Ascending aorta (tissue), 2 donors: ENCODE measurements at regions not wholly inside any gene's neighbourhood (a gene's known extent, or its start where the extent isn't known, plus 50 kb on each side); places are given as distances from the start of the nearest gene placed in this dataset.

Experiments used
- DNase-seq, 2 donors: peaks; one replicate each; pipeline ENCODE4 v3.0.0-alpha.2; 2019; ENCODE audit warnings: low spot score in 2 of 2
- H3K27ac ChIP-seq, 2 donors: fragments of 200-600 bp; sonication (generic); one replicate each; pipeline ENCODE4 v1.5.1; 2016 to 2017; ENCODE audit warnings: mild to moderate bottlenecking in 1 of 2
- H3K27me3 ChIP-seq: fragments of 200-600 bp; sonication (generic); one replicate; pipeline ENCODE4 v1.5.1; 2017
- H3K36me3 ChIP-seq, 2 donors: fragments of 200-600 bp; sonication (generic); one replicate each; pipeline ENCODE4 v1.5.1; 2016
- H3K4me1 ChIP-seq, 2 donors: fragments of 200-600 bp; sonication (generic); one replicate each; pipeline ENCODE4 v1.5.1; 2016 to 2017; ENCODE audit warnings: mild to moderate bottlenecking in 1 of 2
- H3K4me3 ChIP-seq, 2 donors: fragments of 200-600 bp; sonication (generic); one replicate each; pipeline ENCODE4 v1.5.1; 2016 to 2017; ENCODE audit warnings: mild to moderate bottlenecking in 1 of 2
- H3K9me3 ChIP-seq, 2 donors: fragments of 200-600 bp; sonication (generic); one replicate each; pipeline ENCODE4 v1.5.1; 2016
- intact Hi-C: fragments of 100-400 bp; cut with DNase I; formaldehyde crosslinking; loops from one replicate; pipeline ENCODE4 v1.15.1; 2023
- TF ChIP-seq, protein P1 (sequence below), 3 experiments: fragments of 200-600 bp in 2 of 3; fragments of 450-650 bp in 1 of 3; sonication (generic) in 2 of 3; IDR thresholded peaks; one replicate each; pipeline ENCODE4 v1.5.1; 2016 to 2019; ENCODE audit warnings: antibody characterized with exemption in 3 of 3, mild to moderate bottlenecking in 1 of 3, moderate library complexity in 1 of 3

DNA sequence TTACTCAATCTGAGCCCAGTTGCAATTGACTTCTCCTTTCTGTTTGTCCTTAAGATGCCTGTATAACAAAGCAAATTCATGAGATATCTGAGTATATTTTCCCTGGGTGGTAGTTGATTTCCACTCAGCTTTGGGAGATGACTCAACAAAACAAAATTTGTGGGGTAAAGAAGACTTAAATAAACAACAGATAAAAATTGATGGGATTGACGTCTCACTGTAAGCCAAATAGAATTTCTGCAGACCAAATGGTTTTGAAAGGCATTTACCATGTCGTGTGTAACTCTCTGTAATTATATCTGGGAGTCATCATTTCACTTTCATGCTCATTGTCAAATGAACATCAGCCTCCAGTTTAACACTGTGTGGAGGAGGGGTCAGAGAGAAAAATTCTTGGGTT, 255.4 kb upstream of the MYO3A start:
- Histone ChIP-seq H3K27ac (no peak overlapping the region), H3K36me3 (no peaks in the 10 kb centered on the region), H3K27me3 (no peaks in the 10 kb centered on the region), H3K9me3 (no peaks in the 10 kb centered on the region), H3K4me1 (no peaks in the 10 kb centered on the region), H3K4me3 (no peak overlapping the region)
- intact Hi-C loops: no loop called here
- TF ChIP-seq, protein P1, sequence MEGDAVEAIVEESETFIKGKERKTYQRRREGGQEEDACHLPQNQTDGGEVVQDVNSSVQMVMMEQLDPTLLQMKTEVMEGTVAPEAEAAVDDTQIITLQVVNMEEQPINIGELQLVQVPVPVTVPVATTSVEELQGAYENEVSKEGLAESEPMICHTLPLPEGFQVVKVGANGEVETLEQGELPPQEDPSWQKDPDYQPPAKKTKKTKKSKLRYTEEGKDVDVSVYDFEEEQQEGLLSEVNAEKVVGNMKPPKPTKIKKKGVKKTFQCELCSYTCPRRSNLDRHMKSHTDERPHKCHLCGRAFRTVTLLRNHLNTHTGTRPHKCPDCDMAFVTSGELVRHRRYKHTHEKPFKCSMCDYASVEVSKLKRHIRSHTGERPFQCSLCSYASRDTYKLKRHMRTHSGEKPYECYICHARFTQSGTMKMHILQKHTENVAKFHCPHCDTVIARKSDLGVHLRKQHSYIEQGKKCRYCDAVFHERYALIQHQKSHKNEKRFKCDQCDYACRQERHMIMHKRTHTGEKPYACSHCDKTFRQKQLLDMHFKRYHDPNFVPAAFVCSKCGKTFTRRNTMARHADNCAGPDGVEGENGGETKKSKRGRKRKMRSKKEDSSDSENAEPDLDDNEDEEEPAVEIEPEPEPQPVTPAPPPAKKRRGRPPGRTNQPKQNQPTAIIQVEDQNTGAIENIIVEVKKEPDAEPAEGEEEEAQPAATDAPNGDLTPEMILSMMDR (IDR thresholded peaks at IDR 0.05): no peak
- DNase-seq: no peak

- H3K36me3 ChIP-seq: no peaks in the 10 kb centered on the region
- H3K4me3 ChIP-seq: peak overlapping the region; percentile 30 to 44
- H3K27me3 ChIP-seq: no peaks in the 10 kb centered on the region
- H3K4me1 ChIP-seq: no peaks in the 10 kb centered on the region
- no peak overlapping the region for H3K27ac ChIP-seq
- intact Hi-C loops: no loop called here
- TF ChIP-seq, protein P1 (IDR thresholded peaks at IDR 0.05): no peak
- no peak for DNase-seq
- no peaks in the 10 kb centered on the region for H3K9me3 ChIP-seq
Measured at GRCh38 chr10:25682203-25682851, 251.7 kb upstream of the MYO3A start.

- Histone ChIP-seq H3K36me3 (no peaks in the 10 kb centered on the region), H3K4me1 (no peaks in the 10 kb centered on the region), H3K27ac (no peak overlapping the region), H3K27me3 (no peaks in the 10 kb centered on the region), H3K4me3 (no peak overlapping the region), H3K9me3 (no peaks in the 10 kb centered on the region)
- TF ChIP-seq, protein P1 (IDR thresholded peaks at IDR 0.05): no peak
- no peak for DNase-seq
- intact Hi-C loops: no loop called here
Measured at GRCh38 chr10:25683344-25683743, 250.7 kb upstream of the MYO3A start.

DNA sequence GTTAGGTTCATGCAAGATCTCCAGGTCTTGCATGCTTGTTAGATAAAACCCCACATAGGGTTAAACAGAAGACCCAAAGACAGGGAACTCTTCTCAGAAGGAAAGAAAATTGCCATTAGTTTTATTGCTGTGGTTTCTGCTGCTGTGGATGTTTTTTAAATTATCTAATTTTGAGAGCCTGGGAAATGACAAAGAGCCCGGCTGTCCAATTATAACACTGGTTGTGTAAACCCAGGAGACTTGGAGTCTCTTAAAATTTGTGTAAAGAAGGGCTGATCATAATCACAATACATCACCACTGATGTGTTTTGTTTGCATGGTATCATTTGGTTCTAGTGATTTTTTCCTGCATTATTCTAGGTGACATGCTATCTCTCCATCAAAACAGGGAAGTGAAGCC, 246.5 kb upstream of the MYO3A start:
- Histone ChIP-seq H3K36me3 (no peaks in the 10 kb centered on the region), H3K27ac (no peak overlapping the region), H3K9me3 (no peaks in the 10 kb centered on the region), H3K4me1 (no peaks in the 10 kb centered on the region), H3K4me3 (no peak overlapping the region), H3K27me3 (no peaks in the 10 kb centered on the region)
- intact Hi-C loops: no loop called here
- no peak for DNase-seq
- TF ChIP-seq, protein P1 (IDR thresholded peaks at IDR 0.05): no peak

DNA sequence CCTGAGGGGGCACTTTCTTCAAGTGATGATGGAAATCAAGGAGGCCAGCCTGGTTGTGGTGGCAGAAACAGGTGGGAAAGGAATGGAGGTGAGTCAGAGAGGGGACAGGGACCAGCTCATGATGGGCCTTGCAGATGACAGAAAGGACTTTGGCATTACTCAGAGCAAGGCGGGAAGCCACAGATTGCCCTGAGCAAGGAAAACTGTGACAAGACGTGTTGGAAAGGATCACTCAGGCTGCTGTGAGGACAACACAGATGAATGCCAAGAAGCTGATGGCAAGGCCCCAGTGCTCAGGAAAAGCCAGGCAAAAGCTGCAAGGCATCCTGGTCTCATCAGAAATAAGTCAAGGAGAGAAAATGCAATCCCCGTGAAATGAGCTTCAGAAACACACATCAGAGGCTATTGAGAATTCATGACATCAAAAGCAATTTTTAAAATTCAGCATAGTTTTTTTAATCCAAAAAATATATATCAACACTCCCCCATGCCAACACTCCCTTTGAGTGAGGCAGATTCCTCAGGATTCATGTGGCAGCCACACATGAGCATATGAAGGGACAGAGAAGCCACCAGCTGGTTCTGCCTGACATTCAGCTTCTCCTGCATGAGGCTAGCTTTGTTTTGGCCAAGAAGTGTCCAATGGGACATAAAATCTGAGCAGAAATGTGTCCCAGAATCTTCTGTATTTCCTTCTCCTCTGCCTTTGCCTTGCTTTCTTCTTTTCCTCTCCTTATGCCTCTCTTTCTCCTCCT, 244.5 kb upstream of the MYO3A start:
- no peak for DNase-seq
- TF ChIP-seq, protein P1 (IDR thresholded peaks at IDR 0.05): no peak
- Histone ChIP-seq H3K4me1 (no peaks in the 10 kb centered on the region), H3K4me3 (no peak overlapping the region), H3K36me3 (no peaks in the 10 kb centered on the region), H3K27me3 (no peaks in the 10 kb centered on the region), H3K9me3 (no peaks in the 10 kb centered on the region), H3K27ac (no peak overlapping the region)
- intact Hi-C loops: no loop called here
